8988T (cell line): ENCODE measurements at regions not wholly inside any gene's neighbourhood (a gene's known extent, or its start where the extent isn't known, plus 50 kb on each side); places are given as distances from the start of the nearest gene placed in this dataset.

Source experiments
- DNase-seq: peaks from one replicate; pipeline ENCODE4 v3.0.0; 2011

- DNase-seq, result no peak
These were observed 296.7 kb downstream of the DSEL start for GRCh38 chr18:67219821-67220220.

GRCh38 chr18:67218556-67218955 lies 298.0 kb downstream of the DSEL start:
- DNase-seq, result no peak

DNA sequence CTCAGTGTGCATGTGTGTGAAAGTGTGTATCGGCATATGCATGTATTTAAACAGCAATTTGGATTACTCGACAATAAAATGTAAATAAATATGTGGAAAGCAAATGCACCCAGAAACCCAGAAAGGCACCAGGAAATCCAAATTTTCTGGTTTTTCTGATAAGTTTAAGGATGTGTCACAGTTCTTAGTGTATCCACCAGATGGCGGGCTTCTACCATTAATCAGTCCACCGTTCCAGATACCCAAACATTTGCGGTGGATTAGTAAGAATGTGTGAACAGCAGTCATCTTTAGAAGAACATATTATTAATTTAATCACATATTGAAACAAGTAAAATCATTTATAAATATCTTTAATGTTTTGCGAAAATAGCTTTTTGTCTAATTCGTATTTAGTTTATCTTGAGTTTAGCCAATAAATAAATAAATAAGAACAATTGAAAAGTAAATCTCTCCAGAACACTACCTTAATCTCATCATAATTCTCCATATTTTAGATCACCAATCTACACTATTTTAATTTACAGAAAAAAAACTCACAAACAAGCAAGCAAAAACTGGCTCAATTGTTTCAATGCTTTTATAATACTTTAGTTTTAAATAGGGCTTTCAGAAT lies 298.9 kb downstream of the DSEL start:
- DNase-seq, result no peak

DNA sequence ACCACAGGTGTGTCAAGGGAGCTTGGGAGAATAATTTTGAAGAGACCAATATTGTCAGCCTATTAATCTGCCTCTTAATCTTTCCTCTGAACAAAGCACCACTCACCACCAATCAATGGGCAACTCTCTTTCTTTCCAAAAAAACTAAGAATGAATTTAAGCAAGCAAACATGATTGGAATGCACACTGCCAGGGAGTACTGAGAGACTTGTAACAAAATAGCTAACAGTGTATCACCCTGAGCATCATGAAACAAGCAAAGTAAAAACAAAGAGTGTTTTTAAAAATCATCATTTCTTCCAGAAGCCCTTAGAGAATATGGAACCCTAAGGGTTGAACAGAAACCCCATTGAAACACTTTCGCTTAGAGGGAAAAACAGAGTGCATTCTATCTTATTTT lies 299.7 kb downstream of the DSEL start:
- DNase-seq, result no peak

- DNase-seq, result no peak
These were observed 300.8 kb downstream of the DSEL start for GRCh38 chr18:67215686-67216085.

DNA sequence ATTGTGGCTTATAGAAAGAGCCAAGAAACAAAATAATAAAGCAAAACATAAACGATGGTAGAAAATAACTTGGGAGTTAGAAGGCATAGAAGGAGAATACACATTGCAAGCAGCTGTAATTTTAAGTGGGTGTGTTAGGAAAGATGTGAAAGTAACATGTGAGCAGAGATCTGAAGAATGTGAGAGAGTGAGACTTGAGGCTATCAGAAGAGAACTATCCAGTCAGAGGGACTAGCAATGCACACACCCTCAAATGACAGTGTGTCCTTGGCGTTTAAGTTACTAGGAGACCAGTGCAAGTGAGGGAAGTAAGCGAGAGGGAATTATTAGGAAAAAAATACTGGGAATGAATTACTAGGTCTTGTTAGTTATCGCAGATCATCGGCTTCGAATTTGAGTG lies 304.9 kb downstream of the DSEL start:
- DNase-seq, result no peak

- no peak for DNase-seq
These were observed 315.9 kb downstream of the DSEL start for GRCh38 chr18:67200665-67201064.

DNA sequence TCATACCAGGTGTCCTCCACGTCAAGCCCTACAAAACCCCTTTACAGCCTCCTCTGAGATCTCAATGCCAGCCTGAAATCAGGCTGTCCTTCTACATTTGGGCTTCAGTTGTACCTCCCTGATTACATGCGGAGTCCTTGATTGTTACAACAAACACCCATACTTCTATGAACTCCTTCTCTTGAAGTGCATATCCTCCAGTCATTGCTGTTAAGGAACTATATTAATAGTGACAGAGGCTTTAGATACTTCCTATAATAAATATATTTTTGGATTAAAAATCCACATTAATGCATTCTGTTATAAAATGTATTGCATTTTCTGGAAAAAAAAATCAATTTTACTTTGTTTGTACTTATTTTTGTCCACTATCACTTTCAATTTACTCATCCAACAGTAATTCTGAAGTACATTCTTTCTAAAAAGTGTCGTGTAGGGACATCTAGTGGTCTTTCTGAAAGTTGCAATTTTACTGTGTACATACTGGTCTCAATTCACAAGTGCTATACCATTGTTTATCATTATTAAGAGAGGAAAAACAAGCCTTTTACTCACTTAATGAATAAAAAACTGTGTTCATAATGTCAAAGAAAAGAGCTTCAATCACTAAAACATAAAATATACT lies 316.4 kb downstream of the DSEL start:
- no peak for DNase-seq

DNA sequence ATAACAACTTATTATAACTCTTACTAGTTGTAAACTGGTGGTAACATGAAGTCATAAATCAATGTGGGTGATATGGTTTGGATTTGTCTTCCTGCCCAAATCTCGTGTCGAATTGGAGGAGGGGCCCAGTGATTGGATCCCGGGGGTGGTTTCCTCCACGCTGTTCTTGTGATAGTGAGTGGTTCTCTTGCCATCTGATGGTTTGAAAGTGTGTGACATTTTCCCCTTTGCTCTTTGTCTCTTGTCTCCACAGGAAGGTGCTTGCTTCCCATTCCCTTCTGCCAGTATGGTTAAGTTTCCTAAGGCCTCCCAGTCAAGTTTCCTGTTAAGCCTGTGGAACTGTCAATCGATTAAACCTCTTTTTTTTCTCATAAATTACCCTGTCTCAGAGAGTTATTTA lies 321.6 kb downstream of the DSEL start:
- no peak for DNase-seq

- no peak for DNase-seq
These were observed 324.0 kb downstream of the DSEL start for GRCh38 chr18:67192535-67192934.

GRCh38 chr18:67183398-67183797 lies 333.1 kb downstream of the DSEL start:
- no peak for DNase-seq

DNA sequence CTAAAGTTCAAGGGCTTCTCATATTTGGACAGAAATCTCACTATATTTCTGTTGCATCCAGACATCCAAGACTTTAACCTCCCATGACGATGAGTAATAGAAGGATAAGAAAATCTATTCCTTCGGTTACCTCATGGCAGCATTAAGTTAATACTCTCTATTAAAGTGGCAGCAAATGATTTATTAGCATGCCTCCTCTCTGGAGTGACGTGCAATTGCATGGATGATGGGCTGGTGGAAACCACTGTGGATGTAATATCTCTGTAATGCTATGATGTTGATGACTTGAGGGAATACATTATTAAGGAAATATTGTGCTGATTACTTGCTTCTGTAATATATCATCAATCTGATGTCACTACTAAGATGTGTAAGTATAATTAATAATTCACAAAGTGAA lies 336.8 kb downstream of the DSEL start:
- DNase-seq, result no peak

DNA sequence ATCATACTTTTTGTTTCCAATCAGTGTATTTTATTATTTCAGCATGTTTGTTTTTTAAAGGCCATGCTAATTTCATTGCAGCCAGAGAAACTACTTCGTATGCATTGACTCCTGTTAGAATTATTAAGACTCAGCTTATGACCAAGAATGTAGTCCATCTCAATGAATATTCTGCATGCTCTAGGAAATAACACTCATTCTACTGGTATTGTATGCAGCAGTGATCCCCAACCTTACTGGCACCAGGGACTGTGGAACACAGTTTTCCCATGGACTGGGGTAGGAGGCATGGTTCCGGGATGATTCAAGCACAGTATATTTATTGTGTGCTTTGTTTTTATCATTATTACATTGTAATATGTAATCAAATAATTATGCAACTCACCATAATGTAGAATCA lies 356.9 kb downstream of the DSEL start:
- DNase-seq, result no peak

GRCh38 chr18:67154979-67155378 lies 361.5 kb downstream of the DSEL start:
- DNase-seq, result no peak

GRCh38 chr18:67151366-67151765 lies 365.2 kb downstream of the DSEL start:
- no peak for DNase-seq

DNA sequence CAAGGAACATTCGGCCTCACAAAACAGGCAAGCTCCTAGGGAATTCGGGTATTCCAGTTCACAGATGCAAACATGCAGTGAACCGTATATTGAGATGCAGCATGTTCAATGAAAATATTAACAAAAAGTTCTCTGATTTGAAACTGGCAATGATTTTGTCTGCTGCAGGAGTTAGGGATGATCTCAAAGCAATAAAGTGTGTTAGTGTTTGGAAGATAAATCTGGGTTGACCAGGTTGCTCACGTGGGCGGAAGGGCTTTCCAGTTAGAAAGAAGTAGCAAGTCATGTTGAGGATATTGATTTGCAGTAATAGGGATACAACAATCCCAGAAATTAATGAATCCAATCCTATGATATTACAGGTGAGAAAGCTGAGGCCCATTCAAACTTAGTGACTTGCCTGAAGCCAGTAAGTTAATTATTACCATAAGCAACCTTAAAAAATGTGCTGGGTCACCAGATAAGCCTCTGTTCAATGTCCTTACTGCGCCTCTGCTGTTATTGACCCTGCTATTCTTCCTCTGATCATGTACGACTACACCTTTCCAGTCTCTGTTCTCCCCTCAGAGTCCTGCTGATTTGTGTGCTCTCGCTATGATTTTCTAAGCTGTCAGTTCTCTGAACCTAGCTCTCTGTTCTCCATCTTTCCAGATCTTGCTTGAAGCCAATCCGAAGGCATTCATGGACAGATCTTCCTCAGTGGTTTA lies 370.8 kb downstream of the DSEL start:
- DNase-seq, result no peak

DNA sequence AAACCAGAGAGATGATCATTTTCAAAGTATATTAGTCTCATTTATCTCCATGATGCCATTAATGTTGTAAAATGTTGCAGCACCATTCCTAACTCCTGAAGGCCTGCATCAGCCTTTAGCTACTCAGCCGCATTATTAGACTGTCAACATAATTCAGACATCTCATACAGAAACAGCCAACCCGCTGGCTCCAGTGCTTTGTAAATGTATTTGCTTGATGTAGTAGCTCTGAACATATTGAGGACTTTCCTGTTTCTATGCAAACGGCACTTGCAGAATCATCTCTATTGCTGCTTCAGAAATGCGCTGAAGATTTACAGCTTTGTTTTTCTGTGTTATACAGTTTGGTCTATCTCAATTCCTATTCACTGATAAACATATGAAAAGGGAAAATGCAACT lies 372.2 kb downstream of the DSEL start:
- DNase-seq, result no peak

- no peak for DNase-seq
These were observed 373.5 kb downstream of the DSEL start for GRCh38 chr18:67143028-67143427.

GRCh38 chr18:67142604-67143003 lies 373.9 kb downstream of the DSEL start:
- DNase-seq, result no peak

- no peak for DNase-seq
These were observed 376.0 kb downstream of the DSEL start for GRCh38 chr18:67140495-67140894.

DNA sequence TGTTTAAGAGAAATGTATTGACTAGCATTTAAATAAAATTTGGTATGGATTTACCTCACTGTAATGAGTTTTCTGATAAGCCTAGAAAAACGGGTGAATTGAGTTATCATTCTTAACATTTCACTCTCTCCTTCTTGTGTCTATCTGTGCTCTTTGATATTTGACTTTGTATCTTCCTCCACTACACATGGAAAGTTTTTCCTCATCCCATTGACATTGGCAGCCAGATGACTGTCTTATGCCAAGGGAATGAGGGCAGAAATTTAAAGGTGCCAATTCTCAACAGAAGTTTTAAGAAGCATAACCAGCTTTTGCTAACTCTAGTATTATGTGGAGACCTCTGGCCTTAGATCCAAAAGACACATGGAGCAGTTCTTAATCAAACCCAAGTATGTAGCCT lies 376.6 kb downstream of the DSEL start:
- no peak for DNase-seq

DNA sequence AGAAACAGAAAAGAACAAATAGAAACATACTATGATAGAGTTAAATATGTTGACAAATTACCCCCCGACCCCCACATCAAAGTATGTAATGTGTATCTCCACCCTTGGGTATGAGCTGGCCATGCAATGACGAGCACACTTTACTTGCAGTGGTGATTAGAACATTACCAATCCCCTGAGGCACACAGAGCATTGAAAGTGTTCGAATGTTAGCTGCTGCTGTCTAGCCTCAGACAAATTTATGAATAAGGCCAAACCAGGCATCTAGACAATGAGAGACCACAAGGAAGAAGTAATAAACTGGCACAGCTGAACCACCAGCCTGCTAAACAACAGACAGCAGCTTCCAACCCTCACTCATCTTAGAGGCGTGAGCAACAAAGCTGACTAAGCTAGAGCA lies 380.5 kb downstream of the DSEL start:
- no peak for DNase-seq

GRCh38 chr18:67134911-67135310 lies 381.6 kb downstream of the DSEL start:
- DNase-seq, result no peak

- no peak for DNase-seq
These were observed 382.9 kb downstream of the DSEL start for GRCh38 chr18:67133669-67134068.

GRCh38 chr18:67132919-67133318 lies 383.6 kb downstream of the DSEL start:
- DNase-seq, result no peak
